ENCODE measurements at regions not wholly inside any gene's neighbourhood (a gene's known extent, or its start where the extent isn't known, plus 50 kb on each side); places are given as distances from the start of the nearest gene placed in this dataset.

DNA sequence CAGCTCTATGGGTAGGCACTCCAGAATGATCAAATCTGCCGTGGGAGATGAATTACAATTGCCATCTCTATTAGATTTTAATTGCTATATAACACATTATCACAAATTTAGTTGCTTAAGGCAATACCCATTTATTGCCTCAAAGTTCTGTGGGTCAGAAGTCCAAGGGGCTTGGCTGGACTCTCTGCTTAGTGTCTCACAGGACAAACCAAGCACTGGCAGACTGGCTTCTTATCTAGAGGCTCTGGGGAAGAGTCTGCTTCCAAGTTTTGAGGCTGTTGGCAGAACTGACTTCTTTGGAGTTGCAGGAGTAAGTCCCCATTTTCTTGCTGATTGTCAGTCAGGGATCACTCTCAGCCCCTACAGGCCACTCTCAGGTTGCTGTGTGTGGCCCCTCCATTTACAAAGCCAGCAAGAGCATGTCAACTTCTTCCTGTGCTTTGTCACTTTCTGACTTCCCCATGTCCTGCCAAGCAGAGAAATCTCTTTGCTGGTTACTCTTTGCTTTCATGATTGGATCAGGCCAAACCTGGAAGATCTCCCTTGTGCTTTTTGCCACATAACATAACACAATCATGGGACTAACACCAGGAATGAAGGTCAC lies 93.5 kb upstream of the PRICKLE2 start:
- TF ChIP-seq CTCF (IDR thresholded peaks at IDR 0.05; ENCODE audit: unreplicated experiment): no peak
- intact Hi-C loops (cut with micrococcal nuclease; ENCODE audit: unreplicated experiment): no loop called here
- BruUV-seq (replicated peaks): no TSS peak
- Mint-ChIP-seq H3K27me3 (ENCODE audit: unreplicated experiment) (no peaks in the 10 kb centered on the region), H3K27ac (ENCODE audit: unreplicated experiment) (no peak overlapping the region), H3K9me3 (ENCODE audit: low read depth, unreplicated experiment) (no peaks in the 10 kb centered on the region), H3K36me3 (ENCODE audit: insufficient read depth, unreplicated experiment) (no peaks in the 10 kb centered on the region), H3K4me1 (ENCODE audit: low read depth, unreplicated experiment) (peaks cover 9% of the 10 kb centered on the region), H3K4me3 (ENCODE audit: low read depth, unreplicated experiment) (no peak overlapping the region)
- DNase-seq: no peak
- CTCF ChIA-PET: no interaction called here

DNA sequence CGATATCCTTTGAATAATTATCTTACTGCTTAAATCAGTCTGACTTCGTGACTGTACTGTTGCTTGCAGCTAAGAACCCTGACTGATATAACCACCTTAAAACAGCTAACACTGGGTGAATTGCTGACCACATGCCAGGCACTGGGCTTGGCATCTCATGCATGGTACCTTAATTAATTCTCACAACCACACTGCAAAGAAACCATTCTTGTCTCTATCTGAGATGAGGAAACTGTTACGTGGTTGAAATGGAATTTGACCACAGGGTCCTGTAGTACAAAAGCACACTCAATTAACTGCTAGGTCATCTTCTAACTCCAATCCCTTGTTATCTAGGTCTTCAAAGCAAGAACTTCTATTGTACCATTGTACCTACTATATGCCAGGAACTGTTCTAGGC lies 92.7 kb upstream of the PRICKLE2 start:
- Mint-ChIP-seq H3K36me3 (ENCODE audit: insufficient read depth, unreplicated experiment) (no peaks in the 10 kb centered on the region), H3K27me3 (ENCODE audit: unreplicated experiment) (no peaks in the 10 kb centered on the region), H3K9me3 (ENCODE audit: low read depth, unreplicated experiment) (no peaks in the 10 kb centered on the region), H3K4me1 (ENCODE audit: low read depth, unreplicated experiment) (peaks cover 9% of the 10 kb centered on the region), H3K27ac (ENCODE audit: unreplicated experiment) (no peak overlapping the region), H3K4me3 (ENCODE audit: low read depth, unreplicated experiment) (no peak overlapping the region)
- BruUV-seq (replicated peaks): no TSS peak
- CTCF ChIA-PET: no interaction called here
- intact Hi-C loops (cut with micrococcal nuclease; ENCODE audit: unreplicated experiment): no loop called here
- no peak for TF ChIP-seq CTCF (IDR thresholded peaks at IDR 0.05; ENCODE audit: unreplicated experiment)
- DNase-seq: no peak

- Mint-ChIP-seq H3K27ac (ENCODE audit: unreplicated experiment) (no peak overlapping the region), H3K9me3 (ENCODE audit: low read depth, unreplicated experiment) (no peaks in the 10 kb centered on the region), H3K27me3 (ENCODE audit: unreplicated experiment) (no peaks in the 10 kb centered on the region), H3K4me1 (ENCODE audit: low read depth, unreplicated experiment) (peaks cover 8% of the 10 kb centered on the region), H3K36me3 (ENCODE audit: insufficient read depth, unreplicated experiment) (no peaks in the 10 kb centered on the region), H3K4me3 (ENCODE audit: low read depth, unreplicated experiment) (no peak overlapping the region)
- intact Hi-C loops (cut with micrococcal nuclease; ENCODE audit: unreplicated experiment): no loop called here
- BruUV-seq (replicated peaks): no TSS peak
- no peak for TF ChIP-seq CTCF (IDR thresholded peaks at IDR 0.05; ENCODE audit: unreplicated experiment)
- DNase-seq: no peak
- CTCF ChIA-PET: interaction anchor here (0.6 kb wide), 1 partner anchor 286 kb away, joined by 3 read pairs; no protein-coding TSS in a partner anchor
These were observed 91.7 kb upstream of the PRICKLE2 start for GRCh38 chr3:64316971-64317370.

DNA sequence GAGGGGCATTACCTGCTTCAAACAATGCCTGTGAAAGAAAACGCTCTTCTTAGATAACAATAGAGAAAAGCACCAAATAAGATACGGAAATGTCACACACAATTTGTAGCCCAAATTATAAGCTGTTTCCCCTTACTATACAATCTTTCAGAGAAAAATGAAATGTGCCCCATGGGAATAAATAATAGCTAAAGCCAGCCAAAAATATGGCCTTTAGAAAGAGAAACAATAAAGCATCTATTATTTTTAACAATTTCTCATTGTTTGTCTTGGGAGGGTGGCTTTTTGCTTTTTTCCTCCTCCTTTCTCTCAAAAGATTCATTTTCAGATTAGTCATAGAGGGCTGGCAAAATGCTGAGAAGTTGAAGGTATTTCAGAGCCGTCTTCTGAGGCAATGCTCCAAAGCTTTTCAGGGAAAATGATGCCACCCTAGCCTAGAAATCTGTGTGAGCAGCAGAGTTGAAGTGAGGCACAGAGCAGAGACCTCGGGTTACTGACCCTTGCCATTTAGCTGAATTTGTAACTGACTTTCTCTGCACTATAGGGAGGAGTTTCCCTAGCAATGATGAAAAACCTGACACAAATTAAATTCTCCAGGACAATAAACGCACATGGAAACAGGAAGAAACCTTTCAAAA lies 86.3 kb upstream of the PRICKLE2 start:
- Mint-ChIP-seq H3K9me3 (ENCODE audit: low read depth, unreplicated experiment) (no peaks in the 10 kb centered on the region), H3K4me3 (ENCODE audit: low read depth, unreplicated experiment) (no peak overlapping the region), H3K36me3 (ENCODE audit: insufficient read depth, unreplicated experiment) (no peaks in the 10 kb centered on the region), H3K27me3 (ENCODE audit: unreplicated experiment) (no peaks in the 10 kb centered on the region), H3K4me1 (ENCODE audit: low read depth, unreplicated experiment) (no peaks in the 10 kb centered on the region), H3K27ac (ENCODE audit: unreplicated experiment) (no peak overlapping the region)
- DNase-seq: no peak
- TF ChIP-seq CTCF (IDR thresholded peaks at IDR 0.05; ENCODE audit: unreplicated experiment): no peak
- no TSS peak for BruUV-seq (replicated peaks)
- CTCF ChIA-PET: no interaction called here
- intact Hi-C loops (cut with micrococcal nuclease; ENCODE audit: unreplicated experiment): no loop called here
